Glutamatergic neuron (in vitro differentiated cells): ENCODE measurements at regions not wholly inside any gene's neighbourhood (a gene's known extent, or its start where the extent isn't known, plus 50 kb on each side); places are given as distances from the start of the nearest gene placed in this dataset. TPM values are rescaled to one million over a fixed set of nuclear protein-coding genes. Genes with fewer than 3 reads are reported as not detected.

Experiments used
- microRNA-seq: library from miRNA; unstranded; fragments of <30 nt; microRNA quantifications from one replicate; pipeline ENCODE4, GENCODE V29; 2020; ENCODE audit not compliant: unreplicated experiment

Small RNA genes lying in the stretch of these regions (microRNA-seq; reads per million reads assigned to microRNA genes)
- not detected for gene MIR5093
